Cardiac septum (tissue), 1 donor: ENCODE measurements at regions not wholly inside any gene's neighbourhood (a gene's known extent, or its start where the extent isn't known, plus 50 kb on each side); places are given as distances from the start of the nearest gene placed in this dataset.
"Not testable (repeated sequence)": the region's sequence is repeated elsewhere in the genome, so short reads cannot be mapped to it uniquely, and the experiment has no call there.

Source experiments
- DNase-seq: peaks from one replicate; pipeline ENCODE4 v3.0.0-alpha.2; 2020; ENCODE audit warnings: low spot score
- intact Hi-C: fragments of 100-400 bp; cut with DNase I; formaldehyde crosslinking; loops from one replicate; pipeline ENCODE4 v1.14.0; 2022
- donor health status: DM: no; HTN: no; CAD: no.

DNA sequence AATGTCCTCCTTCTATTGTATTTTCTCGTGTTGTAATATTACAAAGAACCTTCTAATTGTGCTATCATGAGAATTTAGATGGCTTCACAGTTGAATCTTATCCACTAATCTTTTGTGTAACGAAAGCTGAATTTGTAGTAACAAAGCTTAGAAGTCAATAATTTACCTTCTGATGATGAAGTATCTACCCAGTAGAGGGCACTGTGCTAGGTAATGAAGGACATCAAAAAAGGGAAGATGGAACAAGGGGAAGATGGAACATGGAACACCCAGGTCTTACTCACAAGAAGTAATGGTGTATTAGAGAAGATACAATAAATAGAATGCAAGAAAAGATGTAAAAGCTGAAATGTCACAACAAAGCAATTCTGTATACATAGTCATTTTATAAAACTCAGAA is 131.0 kb upstream of the CCNG1 start:
- intact Hi-C loops, result no loop called here
- no peak for DNase-seq

DNA sequence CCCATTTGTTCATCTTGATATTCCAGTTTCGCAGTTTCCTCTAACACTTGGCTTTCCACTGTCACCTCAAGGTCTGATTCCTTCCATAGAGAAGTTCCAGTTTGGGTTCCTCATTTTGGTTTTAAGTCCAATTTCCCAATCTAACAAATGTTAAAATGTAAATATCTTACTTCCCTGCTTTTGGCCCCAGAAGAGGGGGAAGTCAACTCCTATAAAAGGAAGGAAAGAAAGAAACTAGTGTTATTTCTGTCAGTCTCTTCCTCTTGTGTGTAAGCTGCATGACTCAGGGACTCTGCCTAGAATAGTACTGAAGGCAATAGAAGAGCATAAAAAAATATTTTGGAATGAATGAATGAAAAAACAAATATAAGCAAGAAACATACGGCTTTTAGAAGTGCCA is 127.5 kb upstream of the CCNG1 start:
- intact Hi-C loops, result no loop called here
- no peak for DNase-seq

DNA sequence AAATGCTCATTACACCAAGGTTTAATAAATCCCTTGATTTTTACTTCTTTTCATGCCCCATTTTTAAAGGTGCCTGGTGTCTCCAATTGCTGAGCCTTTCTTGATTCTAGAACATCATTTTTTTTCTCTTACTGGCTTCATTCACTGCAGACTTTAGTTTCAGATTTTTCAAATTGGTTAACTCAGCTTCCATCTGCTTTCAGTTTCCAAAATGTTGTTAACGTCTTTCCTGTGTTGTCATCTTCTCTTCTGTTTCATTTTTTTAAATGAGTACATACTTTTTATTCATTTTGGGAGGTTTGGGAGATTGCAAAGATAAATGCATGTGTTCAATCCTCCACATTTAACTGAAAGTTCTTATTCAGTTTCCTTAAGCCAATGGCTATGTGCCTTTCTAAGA is 126.4 kb upstream of the CCNG1 start:
- no peak for DNase-seq
- intact Hi-C loops, result no loop called here

DNA sequence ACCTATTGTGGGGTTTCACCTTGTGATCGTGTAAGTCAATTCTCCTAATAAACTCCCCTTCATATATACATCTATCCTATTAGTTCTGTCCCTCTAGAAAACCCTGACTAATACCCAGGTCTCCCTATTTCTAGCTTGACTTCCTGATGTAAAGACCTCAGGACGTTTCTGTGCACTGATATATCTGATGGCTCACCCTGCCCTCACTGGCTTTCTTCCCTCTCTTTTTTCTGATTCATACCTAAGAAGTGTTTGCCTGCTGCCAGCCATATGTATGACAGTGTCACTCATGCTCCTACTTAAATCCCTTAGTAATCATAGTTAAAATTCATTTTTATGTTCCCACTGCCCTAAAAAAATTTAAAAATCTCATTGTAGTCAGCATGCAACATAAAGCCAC is 124.8 kb upstream of the CCNG1 start:
- DNase-seq, result no peak
- intact Hi-C loops, result no loop called here

DNA sequence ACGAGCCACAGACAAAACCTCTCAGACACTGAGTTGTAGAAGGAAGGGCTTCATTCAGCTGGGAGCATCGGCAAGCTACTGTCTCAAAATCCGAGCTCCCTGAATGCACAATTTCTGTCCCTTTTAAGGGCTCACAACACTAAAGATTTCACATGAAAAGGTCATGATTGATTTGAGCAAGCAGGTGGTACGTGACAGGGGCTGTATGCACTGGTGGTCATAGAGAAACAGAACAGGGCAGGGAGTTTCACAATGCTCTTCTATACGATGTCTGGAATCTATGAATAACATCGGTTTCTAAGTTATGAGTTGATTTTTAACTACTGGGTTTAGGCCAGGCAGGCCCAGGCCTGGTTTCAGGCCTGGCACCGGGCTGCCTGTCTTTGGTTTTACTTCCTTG is 124.3 kb upstream of the CCNG1 start:
- intact Hi-C loops, DNase-seq: not testable (repeated sequence)

DNA sequence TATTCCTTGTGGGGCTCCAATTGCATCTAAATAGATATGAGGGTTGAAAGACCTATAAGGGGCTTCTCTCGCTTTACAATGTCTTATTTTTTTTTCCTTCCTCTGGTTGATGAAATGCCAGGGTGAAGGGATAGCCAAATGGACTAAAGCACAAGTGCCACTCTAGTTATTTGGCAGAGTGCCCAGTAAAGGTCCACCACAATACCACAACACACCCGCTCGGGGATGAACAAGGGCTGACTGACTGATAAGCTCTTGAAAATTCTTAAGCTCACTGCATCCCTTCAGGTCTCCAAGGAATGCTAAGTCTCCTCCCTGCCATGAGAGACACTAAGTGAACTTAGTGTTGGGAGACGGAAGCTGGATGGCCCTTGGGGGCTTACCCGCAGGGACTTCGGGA is 121.0 kb upstream of the CCNG1 start:
- intact Hi-C loops, DNase-seq: not testable (repeated sequence)

DNA sequence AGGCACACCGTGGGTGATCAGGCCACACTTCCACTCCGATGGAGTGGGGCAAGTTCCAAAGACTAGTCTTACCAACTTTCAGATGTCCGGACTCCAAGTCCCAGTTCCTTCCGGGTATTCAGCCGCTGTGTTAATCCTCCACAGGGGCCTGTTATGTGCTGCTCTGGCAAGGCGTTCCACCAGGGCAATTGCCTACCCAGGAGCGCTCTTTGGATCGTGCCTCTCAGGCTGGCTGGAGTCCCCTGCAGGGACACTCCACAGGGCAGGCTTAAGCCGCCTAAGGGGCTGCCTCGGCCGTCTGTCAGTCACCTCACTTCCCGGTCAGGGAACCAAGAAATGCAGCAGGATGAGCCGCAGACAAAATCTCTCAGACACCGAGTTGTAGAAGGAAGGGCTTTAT is 118.7 kb upstream of the CCNG1 start:
- DNase-seq, result no peak
- intact Hi-C loops, result no loop called here

DNA sequence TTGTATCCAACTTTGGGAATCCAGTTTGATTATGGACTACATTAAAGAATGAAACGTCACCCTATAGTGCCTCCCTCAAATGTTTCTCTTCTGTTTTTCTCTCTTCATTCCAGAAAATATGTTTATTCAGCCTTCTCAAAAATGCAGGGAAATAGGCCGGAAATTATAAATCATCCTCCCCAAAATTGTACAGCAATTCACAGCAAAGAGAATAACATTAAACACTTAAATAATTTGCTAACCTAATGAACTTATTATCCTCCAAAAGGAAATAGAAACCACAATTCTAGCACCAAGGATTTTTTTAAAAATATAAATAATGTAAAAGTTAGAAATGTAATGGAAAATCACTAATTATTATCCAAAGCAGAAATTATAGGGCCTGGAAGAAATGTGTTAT is 115.9 kb upstream of the CCNG1 start:
- no peak for DNase-seq
- intact Hi-C loops, result no loop called here

DNA sequence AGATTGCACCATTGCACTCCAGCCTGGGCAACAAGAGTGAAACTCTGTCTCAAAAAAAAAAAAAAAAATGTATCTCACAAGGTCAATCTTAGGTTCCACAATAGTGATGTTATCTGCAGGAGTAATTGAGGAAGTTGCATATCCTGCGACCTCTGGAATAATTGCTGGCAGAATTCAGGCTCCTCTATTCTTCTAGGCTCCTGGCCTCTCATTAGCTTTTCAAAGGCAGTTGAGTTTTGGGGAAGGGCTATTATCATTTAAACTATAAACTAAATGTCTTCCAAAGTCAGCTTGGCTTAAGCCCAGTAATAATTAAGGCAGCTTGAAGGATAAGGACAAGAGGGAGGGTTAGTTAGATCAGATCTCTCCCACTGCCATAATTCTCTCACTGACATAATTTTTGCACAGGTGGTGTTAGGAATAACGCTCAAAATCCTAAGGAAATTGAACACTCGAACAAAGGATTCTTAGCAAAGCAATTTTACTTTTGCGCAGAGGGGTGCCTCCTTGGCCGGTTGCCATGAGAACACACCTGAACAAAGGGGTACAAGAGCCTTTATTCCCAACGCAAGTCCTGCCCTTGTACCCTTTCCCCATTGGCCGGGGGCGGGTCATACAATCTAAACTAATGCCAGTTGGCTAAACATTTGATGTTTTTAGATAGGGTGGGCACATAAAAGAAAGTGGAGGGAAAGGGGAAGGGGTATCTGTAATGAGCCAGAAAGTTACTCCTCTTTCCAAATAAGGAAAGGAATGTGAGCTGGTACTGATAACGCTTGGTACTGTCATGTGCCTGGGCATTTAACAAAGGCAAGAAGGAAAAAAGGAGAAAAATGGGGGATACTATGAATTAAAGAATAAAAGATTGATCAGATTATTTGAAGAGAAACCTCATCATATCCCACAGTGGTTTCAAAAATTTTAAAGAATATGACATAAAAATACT is 106.4 kb upstream of the CCNG1 start:
- intact Hi-C loops, result no loop called here
- no peak for DNase-seq

DNA sequence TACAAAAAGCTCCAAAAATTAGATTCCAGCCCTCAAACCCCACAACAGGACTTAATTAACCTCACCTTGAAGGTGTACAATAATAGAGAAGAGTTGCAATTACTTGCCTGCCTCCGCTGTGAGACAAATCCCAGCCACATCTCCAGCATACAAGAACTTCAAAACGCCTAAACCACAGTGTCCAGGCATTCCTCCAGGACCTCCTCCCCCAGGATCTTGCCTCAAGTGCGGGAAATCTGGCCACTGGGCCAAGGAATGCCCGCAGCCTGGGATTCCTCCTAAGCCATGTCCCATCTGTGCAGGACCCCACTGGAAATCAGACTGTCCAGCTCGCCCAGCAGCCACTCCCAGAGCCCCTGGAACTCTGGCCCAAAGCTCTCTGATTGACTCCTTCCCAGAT is 101.3 kb upstream of the CCNG1 start:
- DNase-seq, intact Hi-C loops: not testable (repeated sequence)

DNA sequence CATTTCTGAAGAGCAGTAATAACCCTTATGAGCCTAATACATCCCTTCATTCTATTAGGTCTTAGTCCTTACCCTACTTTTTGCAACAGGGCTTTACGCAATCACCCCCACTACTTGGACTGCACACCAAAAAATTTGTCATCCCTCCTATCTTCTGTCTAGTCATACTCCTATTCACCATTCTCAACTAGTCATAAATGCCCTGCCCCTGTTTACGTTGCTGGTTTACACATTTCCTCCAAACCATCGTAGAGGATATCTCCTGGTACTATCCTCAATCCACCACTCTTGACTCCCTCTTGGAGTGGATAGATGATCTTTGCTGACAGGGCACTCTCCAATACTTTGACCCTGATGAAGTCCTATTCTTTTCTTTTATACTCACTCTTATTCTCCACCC is 98.2 kb upstream of the CCNG1 start:
- no peak for DNase-seq
- intact Hi-C loops, result no loop called here

DNA sequence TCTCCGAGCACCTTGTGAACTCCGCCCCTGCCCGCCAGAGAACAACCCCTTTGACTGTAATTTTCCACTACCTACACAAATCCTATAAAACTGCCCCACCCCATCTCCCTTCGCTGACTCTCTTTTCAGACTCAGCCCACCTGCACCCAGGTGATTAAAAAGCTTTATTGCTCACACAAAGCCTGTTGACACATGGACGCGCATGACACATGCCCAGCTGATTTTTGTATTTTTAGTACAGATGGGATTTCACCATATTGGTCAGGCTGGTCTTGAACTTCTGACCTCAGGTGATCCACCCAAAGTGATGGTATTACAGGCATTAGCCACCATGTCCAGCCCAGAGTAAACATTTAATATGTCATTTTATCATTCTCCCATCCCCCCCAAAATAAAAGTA is 97.0 kb upstream of the CCNG1 start:
- intact Hi-C loops, DNase-seq: not testable (repeated sequence)

DNA sequence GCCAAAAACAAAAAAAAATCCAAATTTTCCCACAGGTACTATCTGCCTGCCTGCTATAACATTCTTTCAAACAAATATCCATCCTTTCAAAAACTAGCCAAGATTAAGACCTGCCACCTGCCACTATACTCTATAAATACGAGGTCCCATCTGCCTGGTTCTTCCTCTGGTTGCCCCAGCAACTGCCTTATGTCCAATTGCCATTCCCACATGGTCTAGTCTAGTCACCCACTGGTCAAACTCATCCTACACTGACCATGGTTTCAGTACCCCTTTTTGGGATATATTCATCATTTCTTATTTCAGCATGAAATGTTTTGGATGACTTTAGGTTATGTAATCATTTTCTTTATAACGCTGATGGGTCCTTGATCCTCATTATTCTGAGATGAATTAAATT is 95.1 kb upstream of the CCNG1 start:
- intact Hi-C loops, result no loop called here

DNA sequence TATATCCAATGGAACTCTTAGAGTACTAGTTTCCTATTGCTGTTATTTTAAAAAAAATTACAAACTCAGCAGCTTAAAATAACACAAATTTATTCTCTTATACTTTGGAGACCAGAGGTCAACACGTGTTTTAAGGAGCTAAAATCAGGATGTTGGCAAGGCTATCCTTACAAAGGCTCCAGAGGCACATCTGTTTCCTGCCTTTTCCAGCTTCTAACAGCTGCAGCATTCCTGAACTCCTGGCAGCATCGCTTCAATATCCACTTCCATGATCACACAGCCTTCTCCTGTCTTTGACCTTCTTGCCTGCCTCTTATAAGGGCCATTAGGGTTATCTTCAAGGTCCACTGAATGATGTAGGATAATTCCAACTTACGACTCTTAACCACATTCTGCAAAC is 92.2 kb upstream of the CCNG1 start:
- intact Hi-C loops, result no loop called here
- no peak for DNase-seq

More for the DNA sequence above, 95.1 kb upstream of the CCNG1 start:
- DNase-seq, result no peak

DNA sequence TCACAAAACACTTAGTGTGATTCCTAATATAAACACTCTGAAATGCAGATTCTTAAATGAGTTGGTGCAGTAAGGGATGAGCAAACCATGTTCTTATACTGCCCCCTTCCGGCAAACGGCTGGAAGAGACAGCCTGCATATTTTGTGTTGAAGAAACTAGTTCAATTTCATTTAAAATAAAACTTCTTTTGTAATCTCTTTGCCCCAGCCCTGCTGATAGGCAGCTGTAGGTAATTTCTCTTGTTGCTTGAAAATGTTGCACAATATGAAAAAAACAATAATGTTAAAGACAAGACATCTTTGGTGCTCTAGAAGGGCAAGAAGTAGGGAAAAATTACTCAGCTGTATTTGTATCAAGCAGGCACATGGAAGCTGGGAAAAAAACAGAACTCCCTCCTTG is 89.7 kb upstream of the CCNG1 start:
- DNase-seq, result no peak
- intact Hi-C loops, result no loop called here

DNA sequence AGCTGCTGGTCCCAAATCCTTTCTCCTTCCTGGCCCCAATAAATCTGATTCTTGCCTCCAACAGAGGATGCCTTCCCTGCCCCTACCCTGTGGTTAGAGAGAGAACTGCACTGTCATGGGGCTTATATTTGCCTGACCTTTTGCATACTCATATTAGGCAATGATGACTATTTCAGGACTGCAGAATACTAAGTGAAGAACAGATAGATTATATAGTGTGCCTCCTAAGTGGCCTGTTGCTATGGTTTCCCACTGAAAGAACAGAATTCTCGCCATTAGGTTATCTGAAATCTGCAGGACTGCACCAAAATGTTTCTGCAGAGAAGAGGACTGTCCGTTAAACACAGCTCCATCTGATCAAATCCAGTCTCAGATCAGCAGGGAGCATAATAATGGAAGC is 87.3 kb upstream of the CCNG1 start:
- DNase-seq, result no peak
- intact Hi-C loops, result no loop called here

DNA sequence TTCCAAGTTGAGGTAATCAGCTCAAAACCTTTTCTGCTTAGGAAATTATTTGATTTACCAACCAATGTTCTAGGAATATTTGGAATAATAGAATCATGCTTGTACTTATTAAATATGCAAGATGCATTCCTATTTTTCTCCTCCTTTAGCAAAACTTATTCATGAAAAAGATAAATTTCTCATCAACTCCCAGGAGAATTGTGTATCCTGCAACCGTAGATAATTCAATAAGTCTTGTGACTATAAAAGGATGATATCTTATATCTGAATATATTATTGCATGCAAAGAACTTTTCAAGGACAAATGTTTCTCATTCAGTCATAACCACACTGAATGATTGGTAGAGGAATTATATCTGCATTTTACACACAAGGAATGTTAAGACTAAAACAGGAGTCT is 84.9 kb upstream of the CCNG1 start:
- intact Hi-C loops, result no loop called here
- no peak for DNase-seq

DNA sequence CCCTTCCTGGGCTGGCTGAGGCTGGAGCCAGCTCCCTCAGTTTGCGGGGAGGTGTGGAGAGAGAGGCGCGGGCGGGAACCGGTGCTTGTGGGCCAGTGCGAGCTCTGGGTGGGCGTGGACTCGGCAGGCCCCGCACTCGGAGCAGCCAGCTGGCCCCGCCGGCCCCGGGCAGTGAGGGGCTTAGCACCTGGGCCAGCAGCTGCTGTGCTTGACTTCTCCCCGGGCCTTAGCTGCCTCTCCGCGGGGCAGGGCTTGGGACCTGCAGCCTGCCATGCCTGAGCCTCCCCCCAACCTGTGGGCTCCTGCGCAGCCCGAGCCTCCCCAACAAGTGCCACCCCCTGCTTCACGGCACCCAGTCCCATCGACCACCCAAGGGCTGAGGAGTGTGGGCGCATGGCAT is 81.6 kb upstream of the CCNG1 start:
- intact Hi-C loops, DNase-seq: not testable (repeated sequence)

DNA sequence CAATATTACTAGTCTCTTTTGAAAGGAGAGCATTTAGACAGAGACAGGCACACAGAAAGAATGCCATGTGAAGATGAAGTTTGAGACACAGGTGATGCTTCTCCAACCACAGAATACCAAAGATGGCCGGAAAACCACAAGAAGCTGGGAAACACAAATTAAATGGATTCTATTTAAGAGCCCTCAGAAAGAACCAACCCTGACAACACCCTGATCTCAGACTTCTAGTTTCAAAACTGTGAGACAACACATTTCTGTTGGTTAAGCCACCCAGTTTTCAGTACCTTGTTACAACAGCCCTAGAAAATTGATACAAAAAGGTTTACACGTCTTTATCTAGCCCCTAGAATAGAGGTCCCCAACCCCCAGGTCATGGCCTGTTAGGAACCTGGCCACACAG is 79.8 kb upstream of the CCNG1 start:
- intact Hi-C loops, result no loop called here

DNA sequence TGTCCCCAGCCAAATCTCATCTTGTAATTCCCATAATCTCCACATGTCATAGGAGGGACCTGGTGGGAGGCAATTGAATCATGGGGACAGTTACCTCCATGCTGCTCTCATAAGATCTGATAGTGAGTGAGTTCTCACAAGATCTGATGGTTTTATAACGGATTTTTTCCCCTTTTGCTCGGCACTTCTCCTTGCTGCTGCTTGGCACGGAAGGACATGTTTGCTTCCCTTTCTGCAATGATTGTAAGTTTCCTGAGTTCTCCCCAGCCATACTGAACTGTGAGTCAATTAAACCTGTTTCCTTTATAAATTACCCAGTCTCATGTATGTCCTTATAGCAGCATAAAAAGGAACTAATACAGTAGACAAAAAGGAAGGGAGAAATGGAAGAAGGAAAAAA is 76.7 kb upstream of the CCNG1 start:
- DNase-seq, result no peak
- intact Hi-C loops, result no loop called here

More for the DNA sequence above, 79.8 kb upstream of the CCNG1 start:
- no peak for DNase-seq

DNA sequence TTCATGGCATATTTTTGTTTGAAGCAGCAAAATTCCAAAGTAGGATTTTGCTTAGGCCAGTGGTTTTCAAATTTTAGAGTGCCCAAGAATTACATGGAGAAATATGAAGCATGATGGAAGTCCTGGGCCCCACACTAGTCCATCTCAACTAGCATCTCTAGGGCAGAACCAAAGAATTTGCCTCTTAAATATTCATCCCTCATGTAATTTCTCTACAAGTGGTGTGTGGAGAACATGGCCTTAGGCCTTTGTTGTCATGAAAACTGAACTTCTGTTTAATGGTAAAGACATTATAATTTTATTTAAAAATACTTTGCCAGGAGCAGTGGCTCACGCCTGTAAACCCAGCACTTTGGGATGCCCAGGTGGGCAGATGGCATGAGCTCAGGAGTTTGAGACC is 75.9 kb upstream of the CCNG1 start:
- no peak for DNase-seq
- intact Hi-C loops, result no loop called here
